T-cell (primary cell): ENCODE measurements at regions not wholly inside any gene's neighbourhood (a gene's known extent, or its start where the extent isn't known, plus 50 kb on each side); places are given as distances from the start of the nearest gene placed in this dataset.

ENCODE experiments used
- ATAC-seq, 4 experiments: fragments of 200-7000 bp in 3 of 4; fragments of 150-1000 bp in 1 of 4; cut with Tn5 transposase; replicated peaks in 1 of 4; 1 replicate in 3 of 4; 2 replicates in 1 of 4; pipeline ENCODE4 v1.10.0; 2021; ENCODE audit warnings: moderate library complexity in 3 of 4, mild to moderate bottlenecking in 2 of 4, moderate number of reproducible peaks in 1 of 4
- CTCF ChIA-PET, 2 donors: fragments of 300-600 bp; sonication (Branson Sonifier 250); formaldehyde crosslinking; loops; one replicate each; lab custom pipeline; 2022; ENCODE audit warnings: antibody characterized with exemption in 2 of 2; lab: Charles Lee
- POLR2A ChIA-PET, 2 donors: fragments of 300-600 bp; sonication (Branson Sonifier 250); formaldehyde crosslinking; loops; one replicate each; lab custom pipeline; 2022; ENCODE audit warnings: antibody characterized with exemption in 2 of 2; lab: Charles Lee
- DNase-seq, 35 experiments: peaks; one replicate each; pipeline versions ENCODE4 v3.0.0 to v3.0.0-alpha.2; 2013 to 2023
- H3K27ac ChIP-seq: one replicate; pipeline ENCODE4 v1.5.1; 2013; ENCODE audit warnings: low read length
- H3K27me3 ChIP-seq, 2 experiments: replicated peaks in 1 of 2; 1 replicate in 1 of 2; 2 replicates in 1 of 2; pipeline versions ENCODE4 v1.6.1 to v1.7.0; 2013; ENCODE audit warnings: low read length in 1 of 2, mixed read lengths in 1 of 2; ENCODE audit not compliant: control insufficient read depth in 2 of 2, insufficient read depth in 2 of 2; ENCODE audit errors: extremely low read depth in 1 of 2
- H3K36me3 ChIP-seq, 2 donors: 1 replicate in 1 of 2; 2 replicates in 1 of 2; pipeline versions ENCODE4 v1.6.1 to v1.7.0; 2013; ENCODE audit warnings: low read length in 1 of 2; ENCODE audit not compliant: control insufficient read depth in 2 of 2, insufficient read depth in 1 of 2; ENCODE audit errors: extremely low read depth in 1 of 2
- H3K4me1 ChIP-seq, 2 experiments: 1 replicate in 1 of 2; 2 replicates in 1 of 2; pipeline versions ENCODE4 v1.6.1 to v1.7.0; 2013; ENCODE audit warnings: low read length in 2 of 2, mixed read lengths in 1 of 2; ENCODE audit not compliant: insufficient read depth in 2 of 2, control insufficient read depth in 1 of 2; ENCODE audit errors: extremely low read depth in 1 of 2
- H3K4me3 ChIP-seq, 2 donors: 1 replicate in 1 of 2; 2 replicates in 1 of 2; pipeline versions ENCODE4 v1.5.1 to v1.7.0; 2013; ENCODE audit warnings: mild to moderate bottlenecking in 2 of 2, low read length in 1 of 2, moderate library complexity in 1 of 2; ENCODE audit not compliant: control insufficient read depth in 1 of 2; ENCODE audit errors: extremely low read depth in 1 of 2
- H3K9me3 ChIP-seq: 2 replicates; pipeline ENCODE4 v1.7.0; 2013
- H3K27ac Mint-ChIP-seq, 2 donors: one replicate each; pipeline ENCODE4 v1.8.0; 2020 to 2021; ENCODE audit warnings: mild to moderate bottlenecking in 2 of 2, mixed read lengths in 2 of 2
- H3K27me3 Mint-ChIP-seq, 2 donors: one replicate each; pipeline ENCODE4 v1.8.0; 2021 to 2022; ENCODE audit warnings: mixed read lengths in 2 of 2
- H3K36me3 Mint-ChIP-seq: one replicate; pipeline ENCODE4 v1.8.0; 2021; ENCODE audit warnings: mixed read lengths
- H3K4me1 Mint-ChIP-seq, 3 donors: one replicate each; pipeline ENCODE4 v1.8.0; 2020 to 2022; ENCODE audit warnings: mixed read lengths in 3 of 3, mild to moderate bottlenecking in 1 of 3
- H3K4me3 Mint-ChIP-seq, 3 donors: one replicate each; pipeline ENCODE4 v1.8.0; 2020 to 2022; ENCODE audit warnings: mild to moderate bottlenecking in 3 of 3, mixed read lengths in 3 of 3, moderate library complexity in 3 of 3
- H3K9me3 Mint-ChIP-seq, 3 donors: one replicate each; pipeline ENCODE4 v1.8.0; 2020 to 2022; ENCODE audit warnings: mixed read lengths in 3 of 3
- WGBS: methylation state at CpG from one replicate; pipeline ENCODE4 v1.1.5; 2013; ENCODE audit warnings: missing lambda C conversion rate; ENCODE audit not compliant: insufficient coverage; 5-methylcytosine and 5-hydroxymethylcytosine counted together

- no peak overlapping the region for H3K4me3 Mint-ChIP-seq
- WGBS, result 100% methylated on average over 1 of the region's 1 CpG
- H3K4me1 Mint-ChIP-seq, result no peaks in the 10 kb centered on the region
- ChIA-PET POLR2A (no interaction called here), CTCF (interaction anchor here in 1 of 2 donors (2.1 kb wide), 1 partner anchor 346 kb away, joined by 4 read pairs; no protein-coding TSS in a partner anchor)
- H3K36me3 Mint-ChIP-seq, result no peaks in the 10 kb centered on the region
- no peak overlapping the region for H3K27ac Mint-ChIP-seq
- Histone ChIP-seq H3K27me3 (no peaks in the 10 kb centered on the region), H3K36me3 (no peaks in the 10 kb centered on the region), H3K27ac (no peak overlapping the region), H3K4me3 (no peak overlapping the region), H3K4me1 (no peaks in the 10 kb centered on the region), H3K9me3 (no peaks in the 10 kb centered on the region)
- peaks cover 0 to 1% of the 10 kb centered on the region in 2 donors for H3K27me3 Mint-ChIP-seq
- DNase-seq (no peak), ATAC-seq (no peak)
- no peaks in the 10 kb centered on the region for H3K9me3 Mint-ChIP-seq
Observed at GRCh38 chr6:144928847-144929246, 643.7 kb downstream of the UTRN start.

GRCh38 chr6:144929262-144929661, 644.1 kb downstream of the UTRN start:
- Histone ChIP-seq H3K27me3 (no peaks in the 10 kb centered on the region), H3K4me1 (no peaks in the 10 kb centered on the region), H3K27ac (no peak overlapping the region), H3K36me3 (no peaks in the 10 kb centered on the region), H3K4me3 (no peak overlapping the region), H3K9me3 (no peaks in the 10 kb centered on the region)
- Mint-ChIP-seq H3K27me3 (peaks cover 0 to 1% of the 10 kb centered on the region in 2 donors), H3K36me3 (no peaks in the 10 kb centered on the region), H3K4me1 (no peaks in the 10 kb centered on the region), H3K27ac (no peak overlapping the region), H3K4me3 (no peak overlapping the region), H3K9me3 (peaks cover 0 to under 1% (median 0%) of the 10 kb centered on the region in 3 donors)
- ATAC-seq (no peak), DNase-seq (no peak)
- CTCF ChIA-PET, result interaction anchor here (0.7 to 2.1 kb wide), 3 partner anchors 343 to 347 kb away, joined by 4 to 5 read pairs (median 4); no protein-coding TSS in a partner anchor
- POLR2A ChIA-PET, result no interaction called here
- no CpG with 5 or more reads among the region's 1 CpG for WGBS

GRCh38 chr6:144931172-144932035, 646.3 kb downstream of the UTRN start:
- ChIA-PET CTCF (interaction anchor here in 1 of 2 donors (0.6 to 1.3 kb wide), 2 partner anchors 346 to 468 kb away, joined by 5 read pairs; no protein-coding TSS in a partner anchor), POLR2A (no interaction called here)
- ATAC-seq, result peak in 1 of 4 experiments; percentile 35

GRCh38 chr6:144932621-144933020, 647.5 kb downstream of the UTRN start:
- H3K27ac Mint-ChIP-seq, result no peak overlapping the region
- Histone ChIP-seq H3K27me3 (no peaks in the 10 kb centered on the region), H3K4me1 (no peaks in the 10 kb centered on the region), H3K27ac (no peak overlapping the region), H3K9me3 (no peaks in the 10 kb centered on the region), H3K4me3 (no peak overlapping the region), H3K36me3 (no peaks in the 10 kb centered on the region)
- H3K9me3 Mint-ChIP-seq, result peaks cover 0 to 4% (median 3%) of the 10 kb centered on the region in 3 donors
- CTCF ChIA-PET, result interaction anchor here (0.7 to 1.3 kb wide), 2 partner anchors 347 to 364 kb away, joined by 3 to 5 read pairs; no protein-coding TSS in a partner anchor
- H3K4me1 Mint-ChIP-seq, result no peaks in the 10 kb centered on the region
- H3K36me3 Mint-ChIP-seq, result peaks cover 3% of the 10 kb centered on the region
- WGBS, result 80% methylated on average over 1 of the region's 1 CpG
- DNase-seq, result no peak
- POLR2A ChIA-PET, result no interaction called here
- peaks cover 0 to 1% of the 10 kb centered on the region in 2 donors for H3K27me3 Mint-ChIP-seq
- H3K4me3 Mint-ChIP-seq, result no peak overlapping the region
- ATAC-seq, result no peak

More at GRCh38 chr6:144931172-144932035, 646.3 kb downstream of the UTRN start:
- Histone ChIP-seq H3K9me3 (no peaks in the 10 kb centered on the region), H3K36me3 (no peaks in the 10 kb centered on the region), H3K4me1 (no peaks in the 10 kb centered on the region), H3K4me3 (no peak overlapping the region), H3K27me3 (no peaks in the 10 kb centered on the region), H3K27ac (no peak overlapping the region)
- 62% methylated on average over 4 of the region's 6 CpGs for WGBS
- Mint-ChIP-seq H3K4me1 (no peaks in the 10 kb centered on the region), H3K27ac (no peak overlapping the region), H3K27me3 (peaks cover 0 to 1% of the 10 kb centered on the region in 2 donors), H3K36me3 (peaks cover 3% of the 10 kb centered on the region), H3K4me3 (no peak overlapping the region), H3K9me3 (peaks cover 0 to 4% (median 3%) of the 10 kb centered on the region in 3 donors)
- DNase-seq, result peak in 20 of 35 experiments; percentile 0 to 44 (median 6)

- Histone ChIP-seq H3K4me3 (no peak overlapping the region), H3K27me3 (no peaks in the 10 kb centered on the region), H3K27ac (no peak overlapping the region), H3K9me3 (no peaks in the 10 kb centered on the region), H3K4me1 (no peaks in the 10 kb centered on the region), H3K36me3 (no peaks in the 10 kb centered on the region)
- Mint-ChIP-seq H3K27ac (no peak overlapping the region), H3K27me3 (peaks cover 0 to 1% of the 10 kb centered on the region in 2 donors), H3K4me1 (no peaks in the 10 kb centered on the region), H3K36me3 (peaks cover 3% of the 10 kb centered on the region), H3K9me3 (peaks cover 0 to 4% (median 3%) of the 10 kb centered on the region in 3 donors), H3K4me3 (no peak overlapping the region)
- ChIA-PET POLR2A (no interaction called here), CTCF (interaction anchor here (0.6 to 0.7 kb wide), 4 partner anchors 19 to 836 kb away, joined by 3 to 13 read pairs (median 4); no protein-coding TSS in a partner anchor)
- DNase-seq, result no peak
- ATAC-seq, result no peak
Observed at GRCh38 chr6:144935181-144935580, 650.0 kb downstream of the UTRN start.

- CTCF ChIA-PET, result interaction anchor here (0.6 to 0.7 kb wide), 3 partner anchors 19 to 836 kb away, joined by 3 to 13 read pairs (median 4); no protein-coding TSS in a partner anchor
- POLR2A ChIA-PET, result no interaction called here
- Mint-ChIP-seq H3K36me3 (peaks cover 3% of the 10 kb centered on the region), H3K4me1 (no peaks in the 10 kb centered on the region), H3K27me3 (peaks cover 0 to 1% of the 10 kb centered on the region in 2 donors), H3K27ac (no peak overlapping the region), H3K4me3 (no peak overlapping the region), H3K9me3 (peaks cover 0 to 4% (median 3%) of the 10 kb centered on the region in 3 donors)
- DNase-seq (no peak), ATAC-seq (no peak)
- Histone ChIP-seq H3K27ac (no peak overlapping the region), H3K36me3 (no peaks in the 10 kb centered on the region), H3K4me3 (no peak overlapping the region), H3K27me3 (no peaks in the 10 kb centered on the region), H3K9me3 (no peaks in the 10 kb centered on the region), H3K4me1 (no peaks in the 10 kb centered on the region)
- WGBS, result no CpG with 5 or more reads among the region's 1 CpG
Observed at GRCh38 chr6:144935661-144936060, 650.5 kb downstream of the UTRN start.
